ENCODE measurements at regions not wholly inside any gene's neighbourhood (a gene's known extent, or its start where the extent isn't known, plus 50 kb on each side); places are given as distances from the start of the nearest gene placed in this dataset.

DNA sequence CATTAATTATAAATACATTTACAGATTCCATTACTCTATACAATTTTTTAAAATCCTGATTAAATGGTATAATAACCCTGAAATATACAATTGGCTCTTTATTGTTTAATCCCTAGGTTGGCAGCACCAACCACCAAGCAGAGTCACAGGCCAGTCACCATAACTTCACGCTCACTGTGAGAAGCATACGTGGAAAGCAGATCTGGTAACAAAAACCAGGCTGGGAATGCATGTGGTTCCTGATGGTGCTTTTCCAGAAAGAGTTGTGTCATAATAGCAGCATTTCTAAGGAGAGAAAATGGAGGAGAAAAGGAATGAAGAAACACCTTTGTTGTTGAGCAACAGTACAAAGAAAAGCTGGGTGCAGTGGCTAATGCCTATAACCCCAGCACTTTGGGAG, 66.1 kb downstream of the SIX6 start:
- dilution Hi-C loops (cut with HindIII; ENCODE audit: low sequenced_read_pairs, unreplicated experiment) = no loop called here
- intact Hi-C loops (cut with micrococcal nuclease) = no loop called here
- H2BK5ac ChIP-seq (ENCODE audit: low read depth, low read length, poor library complexity, severe bottlenecking) = no peak overlapping the region
- no peaks in the 10 kb centered on the region for H3K36me3 ChIP-seq (ENCODE audit: control insufficient read depth, insufficient read depth, low read length)
- no peaks in the 10 kb centered on the region; the same call in 1 of the 2 replicates for H3K27me3 ChIP-seq (ENCODE audit: control insufficient read depth, insufficient read depth, low read length)
- H3K4me2 ChIP-seq (ENCODE audit: low read depth, low read length) = no peak overlapping the region
- no peaks in the 10 kb centered on the region for H4K20me1 ChIP-seq (ENCODE audit: insufficient read depth, low read length)
- H3K9me3 ChIP-seq (ENCODE audit: control insufficient read depth, insufficient read depth, low read length) = no peaks in the 10 kb centered on the region
- WGBS, 2 experiments (ENCODE audit: extremely low coverage in 2 of 2, insufficient read length in 1 of 2) = no CpG with 5 or more reads among the region's 2 CpGs
- BruUV-seq (replicated peaks) = no TSS peak
- no peak overlapping the region for H3K9ac ChIP-seq (ENCODE audit: low read depth, low read length)
- H3K4ac ChIP-seq (ENCODE audit: low read depth, low read length) = no peak overlapping the region
- H3K56ac ChIP-seq (ENCODE audit: extremely low read depth, insufficient read depth, low read length) = no peak overlapping the region
- H3K4me1 ChIP-seq (ENCODE audit: control insufficient read depth, insufficient read depth, low read length) = no peaks in the 10 kb centered on the region
- H2AK5ac ChIP-seq (ENCODE audit: low read depth, low read length) = no peak overlapping the region
- DNase-seq (no peak), ATAC-seq (ENCODE audit: low read depth) (no peak)
- no peak overlapping the region for H3K14ac ChIP-seq (replicated peaks; ENCODE audit: low read depth, low read length)
- POLR2A ChIA-PET (ENCODE audit: unreplicated experiment) = no interaction called here
- no peak overlapping the region for H2AFZ ChIP-seq (replicated peaks; ENCODE audit: low read length, poor library complexity)
- no peaks in the 10 kb centered on the region for H3K79me1 ChIP-seq (ENCODE audit: low read depth in 1 of 2, low read length in 2 of 2)
- H3K27ac ChIP-seq (ENCODE audit: insufficient read depth, low read length) = no peak overlapping the region
- no peaks in the 10 kb centered on the region for H3K9me1 ChIP-seq (ENCODE audit: insufficient read depth, low read length)
- TF ChIP-seq MAFK (IDR thresholded peaks at IDR 0.05; ENCODE audit: low read depth, low read length) (no peak), FOS (IDR thresholded peaks at IDR 0.05; ENCODE audit: low read depth, low read length) (no peak)
- in situ Hi-C loops (cut with MboI; ENCODE audit: low sequenced_read_pairs) = no loop called here
- no peak overlapping the region for H2BK20ac ChIP-seq (ENCODE audit: low read depth, low read length)
- H4K8ac ChIP-seq (ENCODE audit: low read depth in 2 of 2, low read length in 2 of 2) = no peak overlapping the region
- no peak overlapping the region for H3K23ac ChIP-seq (ENCODE audit: low read depth, low read length)
- no peak overlapping the region for H2BK15ac ChIP-seq (ENCODE audit: low read depth, low read length)
- no peak overlapping the region for H4K91ac ChIP-seq (ENCODE audit: insufficient read depth, low read depth, low read length)
- no peak overlapping the region for H2BK120ac ChIP-seq (ENCODE audit: low read depth, low read length)
- H4K5ac ChIP-seq (ENCODE audit: low read depth, low read length) = no peak overlapping the region
- no peak overlapping the region for H3K4me3 ChIP-seq (ENCODE audit: insufficient read depth, low read depth, low read length)
- CTCF ChIA-PET = no interaction called here
- no peak overlapping the region for H3K18ac ChIP-seq (ENCODE audit: low read depth, low read length)
- H2AK9ac ChIP-seq (replicated peaks; ENCODE audit: low read depth, low read length, poor library complexity) = no peak overlapping the region

Measured in IMR-90 (cell line).